IMR-90 (cell line): ENCODE measurements at regions not wholly inside any gene's neighbourhood (a gene's known extent, or its start where the extent isn't known, plus 50 kb on each side); places are given as distances from the start of the nearest gene placed in this dataset.

ENCODE experiments used
- ATAC-seq: fragments of 200-7000 bp; cut with Tn5 transposase; 2 replicates; pipeline ENCODE4 v1.9.1; 2020; ENCODE audit warnings: low read depth, mild to moderate bottlenecking, moderate library complexity
- BruUV-seq: library from RNA; stranded (reverse); fragments of 400-500 nt; replicated peaks from 2 replicates; lab custom pipeline; 2021; lab: Mats Ljungman, UMichigan
- CTCF ChIA-PET: fragments of 300-600 bp; formaldehyde crosslinking; extraction: SDS; loops from one replicate; lab custom pipeline; 2021; ENCODE audit warnings: antibody characterized with exemption; lab: Yijun Ruan, JAX
- POLR2A ChIA-PET: fragments of 300-600 bp; sonication (Branson Sonifier 250); formaldehyde crosslinking; loops from one replicate; lab custom pipeline; 2022; ENCODE audit warnings: antibody characterized with exemption; ENCODE audit not compliant: unreplicated experiment; lab: Charles Lee
- DNase-seq: peaks from one replicate; pipeline ENCODE4 v3.0.0; 2013
- H2AFZ ChIP-seq: replicated peaks from 2 replicates; pipeline ENCODE3; 2013; ENCODE audit warnings: low read length, mild to moderate bottlenecking; ENCODE audit not compliant: poor library complexity
- H2AK5ac ChIP-seq: 2 replicates; pipeline ENCODE4 v1.6.1; 2013; ENCODE audit warnings: low read depth, low read length, inconsistent platforms
- H2AK9ac ChIP-seq: replicated peaks from 2 replicates; pipeline ENCODE3; 2013; ENCODE audit warnings: mild to moderate bottlenecking, low read depth, low read length, moderate library complexity; ENCODE audit not compliant: poor library complexity
- H2BK120ac ChIP-seq: 2 replicates; pipeline ENCODE4 v1.6.1; 2013; ENCODE audit warnings: low read depth, low read length, inconsistent platforms
- H2BK15ac ChIP-seq: 3 replicates; pipeline ENCODE4 v1.6.1; 2013; ENCODE audit warnings: low read depth, low read length, inconsistent platforms
- H2BK20ac ChIP-seq: 2 replicates; pipeline ENCODE4 v1.6.1; 2013; ENCODE audit warnings: low read depth, mild to moderate bottlenecking, inconsistent platforms, low read length, moderate library complexity
- H2BK5ac ChIP-seq: 2 replicates; pipeline ENCODE4 v1.6.1; 2013; ENCODE audit warnings: mild to moderate bottlenecking, low read depth, low read length, inconsistent platforms; ENCODE audit not compliant: poor library complexity, severe bottlenecking
- H3K14ac ChIP-seq: replicated peaks from 2 replicates; pipeline ENCODE4 v1.6.1; 2013; ENCODE audit warnings: low read depth, low read length, inconsistent platforms
- H3K18ac ChIP-seq: 2 replicates; pipeline ENCODE4 v1.6.1; 2013; ENCODE audit warnings: low read depth, low read length, control low read depth
- H3K23ac ChIP-seq: 2 replicates; pipeline ENCODE4 v1.6.1; 2013; ENCODE audit warnings: low read depth, low read length, inconsistent platforms
- H3K27ac ChIP-seq: 2 replicates; pipeline ENCODE4 v1.5.1; 2013; ENCODE audit warnings: mild to moderate bottlenecking, control low read depth, low read length; ENCODE audit not compliant: insufficient read depth
- H3K27me3 ChIP-seq: 2 replicates; pipeline ENCODE4 v1.6.1; 2013; ENCODE audit warnings: low read length; ENCODE audit not compliant: control insufficient read depth, insufficient read depth
- H3K36me3 ChIP-seq: 2 replicates; pipeline ENCODE4 v1.6.1; 2013; ENCODE audit warnings: low read length, mixed read lengths; ENCODE audit not compliant: control insufficient read depth, insufficient read depth
- H3K4ac ChIP-seq: 2 replicates; pipeline ENCODE4 v1.6.1; 2013; ENCODE audit warnings: low read depth, low read length, inconsistent platforms
- H3K4me1 ChIP-seq: 2 replicates; pipeline ENCODE4 v1.6.1; 2013; ENCODE audit warnings: low read length, mixed read lengths; ENCODE audit not compliant: control insufficient read depth, insufficient read depth
- H3K4me2 ChIP-seq: 2 replicates; pipeline ENCODE4 v1.6.1; 2013; ENCODE audit warnings: low read depth, mild to moderate bottlenecking, control low read depth, low read length, moderate library complexity
- H3K4me3 ChIP-seq: 2 replicates; pipeline ENCODE4 v1.5.1; 2013; ENCODE audit warnings: low read depth, mild to moderate bottlenecking, control low read depth, low read length, moderate library complexity; ENCODE audit not compliant: insufficient read depth
- H3K56ac ChIP-seq: 2 replicates; pipeline ENCODE4 v1.6.1; 2013; ENCODE audit warnings: low read length, inconsistent platforms; ENCODE audit not compliant: insufficient read depth; ENCODE audit errors: extremely low read depth
- H3K79me1 ChIP-seq, 2 experiments: 2 replicates each; pipeline ENCODE4 v1.6.1; 2013; ENCODE audit warnings: low read length in 2 of 2, inconsistent platforms in 1 of 2, low read depth in 1 of 2
- H3K9ac ChIP-seq: 2 replicates; pipeline ENCODE4 v1.6.1; 2013; ENCODE audit warnings: low read depth, low read length, control low read depth
- H3K9me1 ChIP-seq: 2 replicates; pipeline ENCODE4 v1.6.1; 2013; ENCODE audit warnings: low read length, inconsistent platforms; ENCODE audit not compliant: insufficient read depth
- H3K9me3 ChIP-seq: 2 replicates; pipeline ENCODE4 v1.6.1; 2013; ENCODE audit warnings: low read length; ENCODE audit not compliant: control insufficient read depth, insufficient read depth
- H4K20me1 ChIP-seq: 2 replicates; pipeline ENCODE4 v1.6.1; 2013; ENCODE audit warnings: low read length, inconsistent platforms; ENCODE audit not compliant: insufficient read depth
- H4K5ac ChIP-seq: 2 replicates; pipeline ENCODE4 v1.6.1; 2013; ENCODE audit warnings: mild to moderate bottlenecking, low read depth, low read length, control low read depth
- H4K8ac ChIP-seq, 2 experiments: 2 replicates each; pipeline ENCODE4 v1.6.1; 2013; ENCODE audit warnings: low read depth in 2 of 2, low read length in 2 of 2, control low read depth in 1 of 2, inconsistent platforms in 1 of 2
- H4K91ac ChIP-seq: 2 replicates; pipeline ENCODE4 v1.6.1; 2013; ENCODE audit warnings: low read depth, low read length, inconsistent platforms; ENCODE audit not compliant: insufficient read depth
- CEBPB ChIP-seq: IDR thresholded peaks from 2 replicates; pipeline ENCODE4 v1.6.1; 2012; ENCODE audit warnings: low read depth, low read length, improper control_type of control experiment
- CHD1 ChIP-seq: IDR thresholded peaks from 2 replicates; pipeline ENCODE4 v1.6.1; 2012; ENCODE audit warnings: low read depth, low read length, improper control_type of control experiment
- ELK1 ChIP-seq: fragments of 150-350 bp; IDR thresholded peaks from 2 replicates; pipeline ENCODE4 v1.6.1; 2016; ENCODE audit warnings: low read depth, mild to moderate bottlenecking, low read length, moderate library complexity, borderline replicate concordance
- MAFK ChIP-seq: IDR thresholded peaks from 2 replicates; pipeline ENCODE4 v1.6.1; 2012; ENCODE audit warnings: low read depth, low read length, improper control_type of control experiment
- MXI1 ChIP-seq: IDR thresholded peaks from 2 replicates; pipeline ENCODE4 v1.6.1; 2012; ENCODE audit warnings: low read depth, mild to moderate bottlenecking, low read length, moderate library complexity, borderline replicate concordance
- NFE2L2 ChIP-seq: fragments of 150-350 bp; IDR thresholded peaks from 2 replicates; pipeline ENCODE4 v1.6.1; 2016; ENCODE audit warnings: low read depth, mild to moderate bottlenecking, low read length
- RAD21 ChIP-seq: IDR thresholded peaks from 2 replicates; pipeline ENCODE4 v1.6.1; 2012; ENCODE audit warnings: low read length, improper control_type of control experiment
- RFX5 ChIP-seq: IDR thresholded peaks from 2 replicates; pipeline ENCODE4 v1.8.0; 2012; ENCODE audit warnings: low read depth, mild to moderate bottlenecking, low read length, moderate library complexity
- USF2 ChIP-seq: fragments of 150-350 bp; IDR thresholded peaks from 2 replicates; pipeline ENCODE4 v1.6.1; 2017; ENCODE audit warnings: mild to moderate bottlenecking, antibody characterized with exemption, low read length, low read depth
- WGBS, 2 experiments: methylation state at CpG; one replicate each; pipeline versions ENCODE4 v1.1.5 to v1.1.7; 2013; ENCODE audit warnings: missing lambda C conversion rate in 2 of 2; ENCODE audit not compliant: insufficient read length in 1 of 2; ENCODE audit errors: extremely low coverage in 2 of 2; 5-methylcytosine and 5-hydroxymethylcytosine counted together
- dilution Hi-C: fragments of 300-500 bp; cut with HindIII; formaldehyde crosslinking; loops from one replicate; pipeline ENCODE4 v1.14.3; 2018; ENCODE audit warnings: low sequenced_read_pairs; ENCODE audit not compliant: unreplicated experiment
- in situ Hi-C: fragments of 300-500 bp; cut with MboI; formaldehyde crosslinking; loops from 3 replicates; pipeline ENCODE4 v1.14.3; 2019; ENCODE audit warnings: low sequenced_read_pairs, inconsistent platforms, mixed read lengths
- intact Hi-C: fragments of 100-400 bp; cut with micrococcal nuclease; formaldehyde crosslinking; loops from 2 replicates; pipeline ENCODE4 v1.10.0; 2022

- no peak overlapping the region for H4K91ac ChIP-seq
- H2BK120ac ChIP-seq, result no peak overlapping the region
- no peak overlapping the region for H3K14ac ChIP-seq
- no peaks in the 10 kb centered on the region for H3K4me1 ChIP-seq
- TF ChIP-seq RAD21 (no peak), MAFK (no peak), CEBPB (no peak), USF2 (no peak), RFX5 (no peak), ELK1 (no peak), CHD1 (no peak), MXI1 (no peak), NFE2L2 (no peak)
- H2BK15ac ChIP-seq, result no peak overlapping the region
- H2AFZ ChIP-seq, result no peak overlapping the region
- no peak overlapping the region for H3K56ac ChIP-seq
- POLR2A ChIA-PET, result no interaction called here
- H4K8ac ChIP-seq, result no peak overlapping the region
- H3K9ac ChIP-seq, result no peak overlapping the region
- no TSS peak for BruUV-seq
- no peak overlapping the region for H3K23ac ChIP-seq
- no peak for ATAC-seq
- intact Hi-C loops, result no loop called here
- H2AK9ac ChIP-seq, result no peak overlapping the region
- H2BK20ac ChIP-seq, result no peak overlapping the region
- no peaks in the 10 kb centered on the region for H3K36me3 ChIP-seq
- H3K27me3 ChIP-seq, result no peaks in the 10 kb centered on the region
- H3K18ac ChIP-seq, result no peak overlapping the region
- DNase-seq, result no peak
- no CpG with 5 or more reads among the region's 2 CpGs for WGBS, 2 experiments
- peaks cover 3% of the 10 kb centered on the region for H3K9me3 ChIP-seq
- no peak overlapping the region for H3K27ac ChIP-seq
- H3K4me3 ChIP-seq, result no peak overlapping the region
- in situ Hi-C loops, result no loop called here
- CTCF ChIA-PET, result no interaction called here
- dilution Hi-C loops, result no loop called here
- H3K9me1 ChIP-seq, result no peaks in the 10 kb centered on the region
- no peak overlapping the region for H3K4me2 ChIP-seq
- no peak overlapping the region for H2BK5ac ChIP-seq
- H3K4ac ChIP-seq, result no peak overlapping the region
- no peak overlapping the region for H2AK5ac ChIP-seq
- no peaks in the 10 kb centered on the region for H4K20me1 ChIP-seq
- no peaks in the 10 kb centered on the region for H3K79me1 ChIP-seq
- no peak overlapping the region for H4K5ac ChIP-seq
Observed at GRCh38 chr1:218967254-218967653, 206.4 kb upstream of the LYPLAL1 start.
